Type B pancreatic cell (in vitro differentiated cells): ENCODE measurements at regions not wholly inside any gene's neighbourhood (a gene's known extent, or its start where the extent isn't known, plus 50 kb on each side); places are given as distances from the start of the nearest gene placed in this dataset.

Source experiments
- DNase-seq: peaks from one replicate; pipeline ENCODE4 v3.0.0; 2021; ENCODE audit warnings: mixed read lengths; ENCODE audit not compliant: unreplicated experiment; ENCODE audit errors: extremely low spot score
- H3K27ac Mint-ChIP-seq: 2 replicates; pipeline ENCODE4 v1.8.0; 2021; ENCODE audit warnings: mild to moderate bottlenecking, mixed read lengths
- H3K27me3 Mint-ChIP-seq: 2 replicates; pipeline ENCODE4 v1.8.0; 2021; ENCODE audit warnings: mixed read lengths
- H3K36me3 Mint-ChIP-seq: 2 replicates; pipeline ENCODE4 v1.8.0; 2021; ENCODE audit warnings: mixed read lengths
- H3K4me1 Mint-ChIP-seq: one replicate; pipeline ENCODE4 v1.8.0; 2021; ENCODE audit warnings: mixed read lengths; ENCODE audit not compliant: unreplicated experiment
- H3K4me3 Mint-ChIP-seq: 2 replicates; pipeline ENCODE4 v1.8.0; 2021; ENCODE audit warnings: mild to moderate bottlenecking, mixed read lengths
- H3K9me3 Mint-ChIP-seq: 2 replicates; pipeline ENCODE4 v1.8.0; 2021; ENCODE audit warnings: mixed read lengths
- CTCF ChIP-seq: fragments of 200-600 bp; sonication (generic); conservative IDR thresholded peaks from 2 replicates; pipeline ENCODE4 v1.5.0; 2021; ENCODE audit warnings: antibody characterized with exemption, mild to moderate bottlenecking

- TF ChIP-seq CTCF: no peak
- H3K36me3 Mint-ChIP-seq: no peaks in the 10 kb centered on the region
- DNase-seq: no peak
- H3K27ac Mint-ChIP-seq: no peak overlapping the region
- H3K4me1 Mint-ChIP-seq: peaks cover 29% of the 10 kb centered on the region
- H3K4me3 Mint-ChIP-seq: no peak overlapping the region
- H3K9me3 Mint-ChIP-seq: peaks cover 11% of the 10 kb centered on the region
- H3K27me3 Mint-ChIP-seq: no peaks in the 10 kb centered on the region
Measured at GRCh38 chr16:65481956-65482355, 360.1 kb upstream of the CDH11 start.

GRCh38 chr16:65480281-65481091, 358.6 kb upstream of the CDH11 start:
- no peak for TF ChIP-seq CTCF
- Mint-ChIP-seq H3K27ac (no peak overlapping the region), H3K27me3 (peaks cover 3% of the 10 kb centered on the region)

GRCh38 chr16:65476448-65476955, 354.6 kb upstream of the CDH11 start:
- Mint-ChIP-seq H3K4me1 (peaks cover 11% of the 10 kb centered on the region), H3K4me3 (no peak overlapping the region), H3K27ac (no peak overlapping the region), H3K36me3 (no peaks in the 10 kb centered on the region), H3K27me3 (peaks cover 3% of the 10 kb centered on the region), H3K9me3 (peaks cover 6% of the 10 kb centered on the region)
- TF ChIP-seq CTCF: no peak
- no peak for DNase-seq

More at GRCh38 chr16:65480281-65481091, 358.6 kb upstream of the CDH11 start:
- H3K4me1 Mint-ChIP-seq: peaks cover 26% of the 10 kb centered on the region
- H3K4me3 Mint-ChIP-seq: peak overlapping the region; percentile 35
- no peaks in the 10 kb centered on the region for H3K36me3 Mint-ChIP-seq
- no peak for DNase-seq
- H3K9me3 Mint-ChIP-seq: peaks cover 9% of the 10 kb centered on the region

- Mint-ChIP-seq H3K27ac (no peak overlapping the region), H3K9me3 (peaks cover 11% of the 10 kb centered on the region), H3K27me3 (peaks cover 10% of the 10 kb centered on the region), H3K36me3 (no peaks in the 10 kb centered on the region), H3K4me3 (no peak overlapping the region), H3K4me1 (peaks cover 5% of the 10 kb centered on the region)
- no peak for TF ChIP-seq CTCF
- DNase-seq: no peak
Measured at GRCh38 chr16:65473699-65474098, 351.8 kb upstream of the CDH11 start.

- H3K27me3 Mint-ChIP-seq: peaks cover 7% of the 10 kb centered on the region
- H3K27ac Mint-ChIP-seq: no peak overlapping the region
- DNase-seq: no peak
- H3K36me3 Mint-ChIP-seq: no peaks in the 10 kb centered on the region
- H3K9me3 Mint-ChIP-seq: peaks cover 11% of the 10 kb centered on the region
- TF ChIP-seq CTCF: no peak
- H3K4me1 Mint-ChIP-seq: peaks cover 5% of the 10 kb centered on the region
- no peak overlapping the region for H3K4me3 Mint-ChIP-seq
Measured at GRCh38 chr16:65469116-65469515, 347.3 kb upstream of the CDH11 start.
